ENCODE measurements at regions not wholly inside any gene's neighbourhood (a gene's known extent, or its start where the extent isn't known, plus 50 kb on each side); places are given as distances from the start of the nearest gene placed in this dataset.
"Not testable (repeated sequence)": the region's sequence is repeated elsewhere in the genome, so short reads cannot be mapped to it uniquely, and the experiment has no call there.

DNA sequence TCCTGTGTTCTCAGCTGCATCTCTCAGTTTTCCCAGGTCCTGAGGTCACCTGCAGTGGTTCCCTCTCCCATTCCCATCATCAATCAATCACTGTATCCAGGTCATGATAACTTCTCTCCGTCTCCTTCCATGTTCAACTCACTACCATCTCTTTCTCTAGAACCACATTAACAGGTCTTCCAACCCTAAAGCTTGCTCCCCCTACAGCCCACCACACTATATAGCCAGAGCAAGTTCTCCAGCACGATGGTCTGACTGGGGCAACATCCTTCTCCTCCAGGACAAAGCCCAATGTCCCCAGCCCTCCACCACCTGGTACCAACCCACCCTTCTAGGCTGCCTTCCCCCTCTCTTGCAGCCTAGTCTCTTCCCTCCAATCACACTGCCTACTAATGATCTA is 241.6 kb downstream of the CDK5RAP2 start:
- DNase-seq = no peak

DNA sequence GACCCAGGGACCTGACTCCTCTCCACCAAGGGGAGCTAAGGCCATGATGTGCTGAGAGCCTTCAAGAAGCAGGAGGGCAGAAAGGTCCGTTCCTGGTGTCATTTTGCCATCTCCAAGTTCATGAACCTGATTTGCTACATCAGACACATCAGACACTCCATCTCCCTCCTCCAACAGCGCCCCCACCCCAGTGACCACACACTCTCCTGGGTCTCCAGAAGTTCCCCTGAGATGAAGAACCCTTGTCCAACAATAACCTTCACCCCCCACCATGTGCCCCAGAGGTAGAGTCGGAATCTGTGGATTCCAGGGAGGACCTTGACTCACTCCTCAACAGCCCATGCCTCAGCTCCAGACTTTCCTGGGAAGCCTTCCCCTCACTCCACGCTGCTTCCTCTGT is 242.8 kb downstream of the CDK5RAP2 start:
- no peak for DNase-seq

DNA sequence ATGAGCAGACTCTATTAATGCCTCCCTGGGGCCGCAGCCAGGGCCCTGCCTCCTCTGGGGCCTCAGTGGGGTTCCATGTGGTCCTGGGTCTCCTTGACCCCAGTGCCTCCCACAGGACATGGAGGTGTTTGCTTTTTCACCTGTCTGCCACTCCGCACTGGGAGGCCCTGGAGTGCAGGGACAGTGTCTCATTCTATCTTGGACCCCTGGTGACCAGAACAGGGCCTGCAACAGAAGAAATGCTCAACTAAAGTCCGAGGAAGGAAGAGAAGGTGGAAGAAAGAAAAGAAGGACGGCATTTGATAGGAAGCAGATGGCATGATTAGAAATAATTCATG is 243.2 kb downstream of the CDK5RAP2 start:
- DNase-seq = no peak

DNA sequence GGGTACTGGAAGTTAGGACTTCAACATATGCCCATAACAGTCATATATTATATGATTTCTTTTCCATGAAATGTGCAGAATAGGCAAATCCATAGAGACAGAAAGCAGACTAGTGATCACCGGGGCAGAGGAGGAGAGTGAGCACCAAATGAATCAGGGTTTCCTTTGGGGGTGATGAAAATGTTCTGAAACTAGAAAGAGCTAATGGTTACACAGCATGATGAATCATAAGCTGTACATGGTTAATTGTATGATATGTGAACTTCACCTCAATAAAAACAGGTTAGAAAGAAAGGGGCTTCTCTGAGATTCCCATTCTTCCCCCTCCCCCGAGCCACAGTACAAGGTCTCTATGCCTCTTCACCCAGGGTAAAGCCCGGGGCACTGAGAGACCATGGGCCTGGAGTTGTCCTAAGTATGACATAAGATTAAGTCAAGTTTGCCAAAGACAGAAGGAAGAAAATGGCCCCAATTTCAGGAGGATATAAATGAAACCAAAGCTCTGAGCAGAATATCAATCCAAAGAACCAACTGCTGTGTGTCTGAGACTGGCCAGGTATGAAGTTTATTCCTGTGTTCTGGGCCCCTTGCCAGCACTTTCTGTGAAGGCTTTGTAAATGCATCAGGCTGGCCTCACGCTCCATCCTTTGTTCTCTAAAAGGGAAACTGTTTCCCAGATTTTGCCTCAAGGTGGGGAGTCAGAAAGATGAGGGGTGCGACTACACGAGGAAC is 243.8 kb downstream of the CDK5RAP2 start:
- DNase-seq = peak; percentile 47

GRCh38 chr9:120331913-120332312 is 248.1 kb downstream of the CDK5RAP2 start:
- no peak for DNase-seq

GRCh38 chr9:120330031-120330430 is 249.9 kb downstream of the CDK5RAP2 start:
- DNase-seq = no peak

DNA sequence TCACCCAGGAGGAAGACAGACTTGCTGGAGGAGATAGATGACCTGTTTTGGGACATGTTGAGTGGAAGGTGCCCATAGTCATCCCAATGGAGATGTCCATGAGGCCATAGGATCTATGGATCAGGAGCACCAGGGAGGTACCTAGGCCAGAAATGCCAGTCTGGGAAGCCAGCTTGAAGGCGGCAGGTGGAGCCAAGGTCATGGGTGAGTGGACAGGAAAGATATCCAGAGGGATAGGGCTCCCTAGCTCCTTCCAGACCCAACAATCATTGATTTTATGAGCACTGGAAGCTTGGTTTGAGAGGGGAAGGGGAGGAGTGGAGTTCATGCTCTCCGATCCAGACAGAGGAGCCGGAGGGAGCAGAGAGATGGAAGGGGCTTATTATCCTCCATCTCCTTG is 252.6 kb downstream of the CDK5RAP2 start:
- DNase-seq = no peak

DNA sequence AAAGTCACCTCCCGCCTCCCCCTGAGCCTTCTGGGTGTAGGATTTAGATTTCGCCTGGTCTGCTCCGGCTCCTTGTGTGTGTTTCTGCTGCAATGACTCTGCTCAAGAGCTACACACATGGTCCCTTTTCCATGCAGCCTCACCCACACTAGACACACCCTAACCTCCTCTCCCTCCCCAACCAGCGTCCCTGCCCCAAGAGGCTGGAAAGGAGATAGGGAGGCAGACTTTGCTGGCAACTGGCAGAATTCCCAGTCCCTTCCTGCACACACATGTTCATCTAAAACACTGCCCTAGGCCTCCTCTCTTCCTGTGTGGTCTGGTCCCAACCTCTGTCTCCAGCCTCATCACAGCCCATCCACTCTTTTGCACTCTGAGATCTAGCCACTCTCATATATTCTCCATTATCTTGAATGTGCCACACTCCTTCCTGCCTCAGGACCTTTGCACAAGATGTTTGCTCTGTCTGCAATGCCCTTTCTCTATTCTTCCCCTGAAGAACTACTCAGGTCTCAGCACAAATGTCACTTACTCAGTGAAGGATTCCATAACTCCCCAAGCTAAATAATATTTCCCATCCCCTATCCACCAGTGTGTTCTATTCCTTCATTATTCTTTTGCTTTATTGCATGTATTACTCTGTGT is 253.8 kb downstream of the CDK5RAP2 start:
- DNase-seq = no peak

DNA sequence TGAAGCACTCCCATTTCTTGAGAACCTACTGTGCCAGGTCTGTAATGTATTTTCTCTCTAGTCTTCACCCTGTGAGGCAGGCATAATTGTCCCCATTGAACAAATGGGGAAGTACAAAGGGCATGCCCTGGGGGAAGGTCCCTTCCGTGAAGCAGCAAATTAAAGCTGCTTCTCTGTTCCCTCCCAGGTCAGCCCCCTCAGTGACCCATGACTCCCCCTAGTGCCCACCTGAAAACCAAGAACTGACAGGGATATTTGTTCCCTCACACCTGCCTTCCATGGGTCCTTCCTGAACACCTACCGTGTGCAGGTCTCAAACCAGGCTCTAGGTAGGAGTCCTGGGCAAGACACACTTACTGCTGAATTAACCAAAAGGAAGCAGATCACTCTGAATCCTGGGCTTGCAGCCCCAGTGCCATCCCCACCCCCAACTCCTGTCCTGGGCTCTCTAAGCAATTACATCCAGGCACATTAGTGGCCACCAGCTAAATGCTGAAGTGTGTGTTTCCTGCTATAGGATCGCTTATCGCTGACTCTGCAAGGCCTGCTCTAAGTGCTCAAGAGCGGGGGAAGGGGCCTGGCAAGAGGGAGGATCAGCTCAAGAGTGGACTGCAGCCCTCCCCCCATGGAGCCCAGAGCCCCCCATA is 254.8 kb downstream of the CDK5RAP2 start:
- DNase-seq = peak; percentile 83

DNA sequence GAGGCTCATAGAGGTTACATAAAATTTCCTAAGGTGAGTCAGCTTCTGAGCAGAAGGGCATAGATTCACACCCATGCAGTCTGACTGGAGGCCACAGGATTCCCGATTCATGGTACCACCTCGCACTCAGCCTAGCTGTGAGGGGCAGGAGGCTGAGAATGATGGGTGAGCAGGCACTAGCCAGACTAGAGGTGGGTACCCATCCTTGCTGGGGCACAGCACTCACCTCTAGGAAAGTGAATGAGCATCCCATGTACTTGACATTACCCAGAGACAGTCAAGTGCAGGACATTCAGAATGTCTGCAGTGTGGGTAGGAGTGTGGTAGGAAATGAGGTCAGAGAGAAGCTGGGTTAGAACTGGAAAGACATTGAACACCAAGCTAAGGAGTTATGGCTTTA is 255.5 kb downstream of the CDK5RAP2 start:
- no peak for DNase-seq

- no peak for DNase-seq
These were observed 256.8 kb downstream of the CDK5RAP2 start for GRCh38 chr9:120323125-120323524.

DNA sequence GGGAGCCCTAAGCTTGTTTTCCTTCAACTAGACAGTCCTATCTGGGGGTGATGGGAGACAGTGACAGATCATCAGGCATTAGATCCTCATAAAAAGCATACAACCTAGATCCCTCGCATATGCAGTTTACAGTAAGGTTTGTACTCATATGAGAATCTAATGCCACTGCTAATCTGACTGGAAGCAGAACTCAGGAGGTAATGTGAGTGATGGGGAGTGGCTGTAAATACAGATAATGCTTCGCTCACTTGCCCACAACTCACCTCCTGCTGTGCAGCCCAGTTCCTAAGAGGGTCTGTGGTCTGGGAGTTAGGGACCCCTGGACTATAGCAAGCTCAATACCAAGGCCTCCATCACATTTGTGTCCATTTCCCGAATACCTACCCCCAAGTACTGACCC is 260.5 kb downstream of the CDK5RAP2 start:
- DNase-seq = no peak

GRCh38 chr9:120315154-120315553 is 264.8 kb downstream of the CDK5RAP2 start:
- no peak for DNase-seq

- DNase-seq = no peak
These were observed 267.9 kb downstream of the CDK5RAP2 start for GRCh38 chr9:120312031-120312430.

GRCh38 chr9:120310035-120310434 is 269.9 kb downstream of the CDK5RAP2 start:
- DNase-seq = no peak

- DNase-seq = peak; percentile 83
These were observed 271.5 kb downstream of the CDK5RAP2 start for GRCh38 chr9:120308495-120308894.

DNA sequence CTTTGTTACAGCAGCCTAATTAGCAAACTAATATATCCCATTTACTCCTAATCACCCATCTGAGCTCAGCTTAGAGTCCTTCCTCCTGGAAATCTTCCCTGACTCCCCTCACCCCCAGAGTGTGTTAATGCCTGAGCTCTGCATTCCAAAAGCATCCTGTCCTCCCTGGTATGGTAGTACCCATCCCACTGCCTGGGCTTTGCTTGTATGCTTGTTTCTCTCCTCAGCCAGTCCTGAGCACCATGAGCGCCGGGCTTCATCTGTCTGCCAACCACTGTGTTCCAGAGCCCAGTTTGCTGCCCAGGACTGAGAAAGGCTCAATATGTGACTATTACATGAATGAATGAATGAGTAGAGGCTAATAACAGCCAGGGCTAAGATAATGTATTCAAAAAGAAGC is 272.4 kb downstream of the CDK5RAP2 start:
- DNase-seq = no peak

DNA sequence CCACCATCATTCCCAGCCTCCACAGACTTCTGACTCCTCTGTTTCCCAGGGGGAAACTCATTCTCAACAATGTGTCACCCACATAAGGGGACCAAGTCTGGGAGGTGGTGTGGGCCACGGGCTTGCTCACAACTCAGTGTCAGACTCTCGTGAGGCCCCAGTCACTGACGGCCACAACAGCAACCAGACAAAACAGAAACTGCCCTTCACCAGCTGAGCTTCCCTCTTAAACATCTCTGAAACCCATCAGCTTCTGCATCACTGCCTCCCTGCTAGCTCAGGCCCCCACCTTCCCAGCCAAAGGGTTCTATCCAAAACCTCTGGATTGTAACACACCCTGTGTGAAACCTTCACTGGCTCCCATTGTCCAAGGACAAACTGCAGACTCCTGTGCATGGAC is 273.4 kb downstream of the CDK5RAP2 start:
- DNase-seq = no peak

GRCh38 chr9:120306088-120306487 is 273.9 kb downstream of the CDK5RAP2 start:
- DNase-seq = no peak

DNA sequence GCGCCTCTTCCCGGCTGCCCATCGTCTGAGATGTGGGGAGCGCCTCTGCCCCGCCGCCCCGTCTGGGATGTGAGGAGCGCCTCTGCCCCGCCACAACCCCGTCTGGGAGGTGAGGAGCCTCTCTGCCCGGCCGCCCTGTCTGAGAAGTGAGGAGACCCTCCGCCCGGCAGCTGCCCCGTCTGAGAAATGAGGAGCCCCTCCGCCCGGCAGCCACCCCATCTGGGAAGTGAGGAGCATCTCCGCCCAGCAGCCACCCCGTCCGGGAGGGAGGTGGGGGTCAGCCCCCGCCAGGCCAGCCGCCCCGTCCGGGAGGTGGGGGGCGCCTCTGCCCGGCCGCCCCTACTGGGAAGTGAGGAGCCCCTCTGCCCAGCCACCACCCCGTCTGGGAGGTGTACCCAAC is 275.1 kb downstream of the CDK5RAP2 start:
- not testable (repeated sequence) for DNase-seq

GRCh38 chr9:120303519-120303918 is 276.4 kb downstream of the CDK5RAP2 start:
- no peak for DNase-seq

DNA sequence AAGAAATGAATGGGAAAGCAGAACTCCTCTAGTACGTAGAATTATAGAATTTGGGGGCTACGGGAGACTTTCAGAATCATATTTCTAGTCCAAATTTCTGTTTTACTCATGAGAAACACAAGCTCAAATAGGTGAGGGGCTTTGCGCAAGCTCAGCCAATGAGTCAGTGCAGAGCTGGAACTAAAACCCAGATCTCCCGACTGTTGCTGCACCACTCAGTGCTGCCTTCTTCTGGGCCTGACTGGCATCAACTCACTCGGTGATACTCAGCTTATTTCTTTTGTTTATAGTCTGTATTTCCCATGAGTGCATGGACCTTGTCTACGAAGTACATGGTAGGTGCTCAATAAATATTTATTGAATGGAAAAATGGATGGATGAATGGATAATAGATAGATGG is 280.2 kb downstream of the CDK5RAP2 start:
- DNase-seq = no peak

DNA sequence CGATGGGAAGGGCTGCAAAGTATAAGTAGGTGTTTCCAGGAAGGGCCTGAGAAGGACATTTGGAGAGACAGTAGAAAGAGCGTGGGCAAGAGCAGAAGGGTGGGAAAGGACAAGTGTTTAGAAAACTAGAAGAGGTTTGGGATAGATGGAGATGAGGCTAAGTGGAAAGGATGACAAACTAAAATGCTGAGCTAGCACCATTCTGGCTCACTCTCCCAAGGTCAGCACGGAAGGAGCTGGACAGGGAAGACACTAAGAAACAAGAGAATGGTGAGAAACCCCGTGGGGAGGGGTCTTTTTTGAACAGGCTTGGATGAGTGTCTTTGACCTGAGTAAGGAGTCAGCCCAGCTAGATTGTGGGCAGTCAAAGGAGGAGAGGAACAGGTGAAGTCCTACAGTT is 286.0 kb downstream of the CDK5RAP2 start:
- DNase-seq = no peak

DNA sequence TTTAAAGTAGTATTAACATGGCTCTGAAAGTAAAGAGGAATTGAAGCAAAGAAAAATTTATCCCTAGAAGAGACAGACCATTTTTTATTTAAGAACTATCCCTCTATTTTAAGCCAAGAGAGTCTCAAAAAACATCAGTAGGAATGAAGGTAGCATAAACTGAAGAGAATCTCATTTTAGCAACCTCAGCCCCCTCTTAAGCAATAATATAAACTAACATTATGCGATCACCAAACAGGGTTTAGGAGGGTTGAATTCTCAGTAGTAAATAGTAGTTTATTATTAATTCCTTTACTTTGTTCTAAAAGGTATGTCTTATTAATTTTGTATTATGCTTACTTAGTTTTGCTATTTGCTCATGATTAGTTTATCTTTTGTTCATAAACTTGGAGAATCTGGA is 287.4 kb downstream of the CDK5RAP2 start:
- no peak for DNase-seq

GRCh38 chr9:120291050-120291449 is 288.9 kb downstream of the CDK5RAP2 start:
- DNase-seq = no peak

All from DMS153 (cell line).